ENCODE measurements at regions not wholly inside any gene's neighbourhood (a gene's known extent, or its start where the extent isn't known, plus 50 kb on each side); places are given as distances from the start of the nearest gene placed in this dataset.

DNA sequence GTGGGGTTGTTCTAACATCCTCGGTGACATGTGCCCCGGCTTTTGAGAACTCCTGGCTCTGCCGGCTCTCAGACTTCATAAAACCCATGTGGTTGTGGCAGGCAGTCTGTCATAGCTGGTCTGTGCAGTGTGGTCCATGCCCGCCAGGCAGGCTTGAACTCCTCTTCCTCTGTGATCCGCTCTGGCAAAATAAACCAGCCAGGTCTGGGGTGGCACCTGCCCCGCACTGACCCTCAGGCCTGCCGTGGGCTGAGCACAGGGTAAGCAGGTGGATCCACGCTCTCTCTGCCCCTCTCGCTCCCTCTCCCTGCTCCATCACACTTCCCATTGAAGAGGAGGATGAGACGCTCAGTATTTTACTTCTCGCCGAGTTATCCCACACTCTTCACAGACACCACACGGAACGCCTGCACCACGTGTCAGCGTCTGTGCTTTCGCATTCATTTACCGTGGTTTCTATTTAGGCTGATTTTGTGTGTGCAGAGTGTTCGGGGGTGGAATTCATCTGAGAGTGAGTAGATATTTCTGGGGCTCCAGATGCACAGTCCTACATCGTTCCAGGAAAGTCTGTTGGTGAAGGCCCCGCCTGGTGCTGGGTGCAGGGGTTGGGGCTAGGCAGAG, 56.4 kb downstream of the RTP5 start:
- H4K8ac ChIP-seq (ENCODE audit: extremely low read depth, insufficient read depth, low read length), result peak overlapping the region; percentile 46; the same call in 1 of the 2 replicates
- no peak overlapping the region for H2BK20ac ChIP-seq (ENCODE audit: low read length)
- no peak overlapping the region for H2BK5ac ChIP-seq (ENCODE audit: low read depth, low read length)
- TF ChIP-seq GTF2F1 (IDR thresholded peaks at IDR 0.05; ENCODE audit: borderline replicate concordance, low read depth, low read length), result no peak
- TF ChIP-seq BACH1 (IDR thresholded peaks at IDR 0.05; ENCODE audit: low read length), result no peak
- ChIA-PET POLR2A (ENCODE audit: partially characterized antibody) (no interaction called here), CTCF (ENCODE audit: partially characterized antibody) (no interaction called here)
- no peaks in the 10 kb centered on the region for H3K9me3 ChIP-seq (ENCODE audit: insufficient read depth in 2 of 2, low read depth in 1 of 2, low read length in 1 of 2)
- no peaks in the 10 kb centered on the region for H3K79me2 ChIP-seq (ENCODE audit: control insufficient read depth in 1 of 2, insufficient read depth in 2 of 2, low read length in 2 of 2)
- no peak overlapping the region for H3K56ac ChIP-seq (replicated peaks; ENCODE audit: insufficient read length, low read depth, low read length)
- H3K9ac ChIP-seq (replicated peaks in 1 of 4; ENCODE audit: extremely low read depth in 1 of 4, low read depth in 3 of 4, low read length in 3 of 4), result no peak overlapping the region
- no peak overlapping the region for H3K14ac ChIP-seq (ENCODE audit: insufficient read length)
- H2AK5ac ChIP-seq (ENCODE audit: low read depth, low read length), result no peak overlapping the region
- H2AFZ ChIP-seq (ENCODE audit: low read length), result no peak overlapping the region
- FAIRE-seq (no peak), DNase-seq (ENCODE audit: low read depth in 1 of 2, low spot score in 2 of 2) (no peak)
- no peaks in the 10 kb centered on the region for H4K20me1 ChIP-seq (replicated peaks in 1 of 2; ENCODE audit: control insufficient read depth in 1 of 2, insufficient read depth in 2 of 2, low read length in 2 of 2)
- no peak overlapping the region for H2BK120ac ChIP-seq (replicated peaks; ENCODE audit: low read depth, low read length)
- H3K4ac ChIP-seq (replicated peaks; ENCODE audit: insufficient read length, low read depth, low read length), result no peak overlapping the region
- no peaks in the 10 kb centered on the region for H3K23me2 ChIP-seq (ENCODE audit: low read depth, low read length)
- H3K23ac ChIP-seq (ENCODE audit: insufficient read length), result no peak overlapping the region
- H3K18ac ChIP-seq (ENCODE audit: extremely low read depth, low read length), result no peak overlapping the region
- no peak overlapping the region for H3K27ac ChIP-seq (ENCODE audit: low read depth, low read length)
- H3K79me1 ChIP-seq (ENCODE audit: low read depth, low read length), result no peaks in the 10 kb centered on the region
- no peak overlapping the region for H4K91ac ChIP-seq (replicated peaks; ENCODE audit: insufficient read length, low read length)
- no peaks in the 10 kb centered on the region for H3K27me3 ChIP-seq (replicated peaks in 1 of 4; ENCODE audit: control insufficient read depth in 3 of 4, extremely low read depth in 1 of 4, insufficient read depth in 3 of 4, low read length in 3 of 4)
- no peaks in the 10 kb centered on the region for H3K36me3 ChIP-seq (ENCODE audit: control insufficient read depth in 2 of 4, insufficient read depth in 4 of 4, low read length in 3 of 4)
- WGBS, 2 experiments (ENCODE audit: extremely low coverage in 1 of 2, insufficient coverage in 1 of 2, insufficient read length in 1 of 2, insufficient replicate concordance in 2 of 2, low coverage in 1 of 2, low lambda C conversion rate in 2 of 2, missing lambda C conversion rate in 1 of 2), result 80% methylated on average over 21 of the region's 21 CpGs; no CpG with 5 or more reads in 1 of the 2 experiments
- H3K4me3 ChIP-seq (ENCODE audit: extremely low read depth in 1 of 4, insufficient read depth in 2 of 4, low read depth in 3 of 4, low read length in 4 of 4), result no peak overlapping the region
- H4K5ac ChIP-seq (ENCODE audit: insufficient read length, low read depth, low read length), result no peak overlapping the region
- H2BK15ac ChIP-seq (ENCODE audit: low read length), result no peak overlapping the region
- no peak overlapping the region for H3K4me2 ChIP-seq (ENCODE audit: insufficient read depth in 1 of 2, low read depth in 2 of 2, low read length in 2 of 2)
- peaks cover 0 to 3% (median under 1%) of the 10 kb centered on the region in 4 experiments; a peak in 2 of 7 replicates for H3K4me1 ChIP-seq (replicated peaks in 1 of 4; ENCODE audit: control insufficient read depth in 3 of 4, insufficient read depth in 4 of 4, low read length in 3 of 4)
- H2BK12ac ChIP-seq (ENCODE audit: low read depth, low read length), result no peak overlapping the region

All from H1 (cell line).